ENCODE measurements at regions not wholly inside any gene's neighbourhood (a gene's known extent, or its start where the extent isn't known, plus 50 kb on each side); places are given as distances from the start of the nearest gene placed in this dataset.
"Not testable (repeated sequence)": the region's sequence is repeated elsewhere in the genome, so short reads cannot be mapped to it uniquely, and the experiment has no call there.

- intact Hi-C loops (cut with DNase I; ENCODE audit: low total_unique reads): no loop called here
- Histone ChIP-seq H3K27me3 (no peaks in the 10 kb centered on the region), H3K4me1 (no peaks in the 10 kb centered on the region), H3K36me3 (ENCODE audit: low read depth, missing control alignments) (no peaks in the 10 kb centered on the region), H3K9me3 (no peaks in the 10 kb centered on the region), H3K4me3 (no peak overlapping the region), H3K27ac (no peak overlapping the region)
- no peak for DNase-seq
- 63 to 76% methylated on average over 5 of the region's 5 CpGs for WGBS, 2 donors
- TF ChIP-seq CTCF (IDR thresholded peaks at IDR 0.05): no peak
- TF ChIP-seq POLR2A (IDR thresholded peaks at IDR 0.05): no peak
These were observed 114.0 kb upstream of the VANGL1 start for GRCh38 chr1:115527746-115528145.

GRCh38 chr1:115526900-115527299 is 114.9 kb upstream of the VANGL1 start:
- H3K4me1 ChIP-seq: no peaks in the 10 kb centered on the region
- H3K9me3 ChIP-seq: no peaks in the 10 kb centered on the region
- intact Hi-C loops (cut with DNase I; ENCODE audit: low total_unique reads): no loop called here
- H3K27me3 ChIP-seq: no peaks in the 10 kb centered on the region
- no peak for DNase-seq
- H3K4me3 ChIP-seq: no peak overlapping the region
- TF ChIP-seq POLR2A (IDR thresholded peaks at IDR 0.05): no peak
- no peak for TF ChIP-seq CTCF (IDR thresholded peaks at IDR 0.05)
- no peaks in the 10 kb centered on the region for H3K36me3 ChIP-seq (ENCODE audit: low read depth, missing control alignments)
- H3K27ac ChIP-seq: no peak overlapping the region

GRCh38 chr1:115524236-115524635 is 117.5 kb upstream of the VANGL1 start:
- WGBS, 2 donors: 95 to 100% methylated on average over 1 of the region's 1 CpG
- no peak overlapping the region for H3K27ac ChIP-seq
- TF ChIP-seq CTCF (IDR thresholded peaks at IDR 0.05) (no peak), POLR2A (IDR thresholded peaks at IDR 0.05) (no peak)
- intact Hi-C loops (cut with DNase I; ENCODE audit: low total_unique reads): no loop called here
- no peaks in the 10 kb centered on the region for H3K36me3 ChIP-seq (ENCODE audit: low read depth, missing control alignments)
- DNase-seq: no peak
- no peaks in the 10 kb centered on the region for H3K27me3 ChIP-seq
- H3K4me3 ChIP-seq: no peak overlapping the region
- H3K9me3 ChIP-seq: no peaks in the 10 kb centered on the region
- no peaks in the 10 kb centered on the region for H3K4me1 ChIP-seq

- no peak overlapping the region for H3K4me3 ChIP-seq
- H3K27me3 ChIP-seq: no peaks in the 10 kb centered on the region
- H3K27ac ChIP-seq: no peak overlapping the region
- H3K36me3 ChIP-seq (ENCODE audit: low read depth, missing control alignments): no peaks in the 10 kb centered on the region
- no peak for DNase-seq
- intact Hi-C loops (cut with DNase I; ENCODE audit: low total_unique reads): no loop called here
- TF ChIP-seq CTCF (IDR thresholded peaks at IDR 0.05) (no peak), POLR2A (IDR thresholded peaks at IDR 0.05) (no peak)
- H3K4me1 ChIP-seq: no peaks in the 10 kb centered on the region
- no peaks in the 10 kb centered on the region for H3K9me3 ChIP-seq
These were observed 119.4 kb upstream of the VANGL1 start for GRCh38 chr1:115522386-115522785.

GRCh38 chr1:115515270-115515669 is 126.5 kb upstream of the VANGL1 start:
- no peaks in the 10 kb centered on the region for H3K27me3 ChIP-seq
- no peak for DNase-seq
- no peaks in the 10 kb centered on the region for H3K9me3 ChIP-seq
- H3K4me3 ChIP-seq: no peak overlapping the region
- no peaks in the 10 kb centered on the region for H3K4me1 ChIP-seq
- no peaks in the 10 kb centered on the region for H3K36me3 ChIP-seq (ENCODE audit: low read depth, missing control alignments)
- intact Hi-C loops (cut with DNase I; ENCODE audit: low total_unique reads): no loop called here
- no peak overlapping the region for H3K27ac ChIP-seq
- no peak for TF ChIP-seq POLR2A (IDR thresholded peaks at IDR 0.05)
- no peak for TF ChIP-seq CTCF (IDR thresholded peaks at IDR 0.05)
- 83 to 90% methylated on average over 4 of the region's 4 CpGs for WGBS, 2 donors

- H3K4me1 ChIP-seq; H3K4me3 ChIP-seq; H3K36me3 ChIP-seq (ENCODE audit: low read depth, missing control alignments); H3K27me3 ChIP-seq; intact Hi-C loops (cut with DNase I; ENCODE audit: low total_unique reads); H3K9me3 ChIP-seq; DNase-seq; H3K27ac ChIP-seq: not testable (repeated sequence)
- 92 to 95% methylated on average over 4 of the region's 4 CpGs for WGBS, 2 donors
These were observed 131.5 kb upstream of the VANGL1 start for GRCh38 chr1:115510226-115510625.
